Nucleus accumbens (tissue), 56 donors: ENCODE measurements at regions not wholly inside any gene's neighbourhood (a gene's known extent, or its start where the extent isn't known, plus 50 kb on each side); places are given as distances from the start of the nearest gene placed in this dataset.

Experiments
- DNase-seq, 56 donors: peaks; one replicate each; lab custom pipeline; 2025; lab: John Stamatoyannopoulos, UW

DNA sequence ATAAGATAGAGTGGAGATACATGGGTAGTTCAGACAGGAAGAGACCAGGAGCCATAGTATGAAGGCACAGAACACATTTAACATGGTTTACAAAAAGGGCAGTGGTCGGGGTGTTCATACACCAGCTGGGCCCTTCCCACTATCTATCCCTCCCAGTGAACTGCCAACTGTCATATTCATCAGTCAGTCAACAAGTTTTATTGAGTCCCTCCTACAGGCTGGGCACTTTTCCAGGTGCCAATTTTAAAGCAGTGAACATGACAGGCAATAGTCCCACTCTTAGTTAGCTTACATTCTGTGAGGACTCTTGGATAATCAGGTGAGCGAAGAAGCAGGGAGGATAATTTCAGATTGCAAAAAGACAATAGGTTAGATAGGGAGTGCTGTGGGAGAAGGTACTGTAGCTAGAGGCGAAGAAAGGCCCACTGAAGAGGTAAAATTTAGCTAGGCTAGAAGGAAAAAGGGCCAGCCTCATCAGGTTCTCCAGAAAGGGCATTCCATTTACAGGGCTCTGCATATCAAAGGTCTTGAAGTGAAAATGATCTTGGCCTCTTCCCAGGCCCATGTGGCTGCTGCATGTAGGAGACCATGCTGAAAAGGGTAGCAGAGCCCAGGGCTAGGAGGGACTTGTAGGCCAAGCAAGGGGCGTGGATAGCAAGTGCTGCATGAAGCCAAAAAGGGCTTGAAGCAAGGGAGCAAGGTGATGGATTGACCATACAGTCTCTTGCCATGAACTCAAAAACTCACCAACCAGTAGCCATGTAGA, 274.7 kb upstream of the SNX7 start:
- DNase-seq: no peak

DNA sequence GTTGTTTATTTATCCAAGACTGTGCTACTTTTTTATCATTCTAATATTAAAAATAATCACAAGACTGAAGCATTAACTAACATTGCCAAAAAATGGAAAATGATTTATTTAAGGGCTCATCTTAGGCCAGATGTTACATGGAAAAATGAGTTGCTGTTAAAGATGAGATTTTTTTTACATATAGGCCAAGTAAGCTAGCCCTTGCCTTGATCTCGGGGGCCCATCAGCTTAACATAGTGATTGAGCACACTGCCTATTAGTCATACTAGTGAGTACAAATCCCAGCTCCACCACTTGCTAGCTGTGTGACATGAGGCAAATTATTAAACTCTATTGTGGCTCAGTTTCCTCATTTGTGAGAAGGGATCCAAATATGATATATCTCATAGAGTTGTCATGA, 275.9 kb upstream of the SNX7 start:
- DNase-seq: no peak

DNA sequence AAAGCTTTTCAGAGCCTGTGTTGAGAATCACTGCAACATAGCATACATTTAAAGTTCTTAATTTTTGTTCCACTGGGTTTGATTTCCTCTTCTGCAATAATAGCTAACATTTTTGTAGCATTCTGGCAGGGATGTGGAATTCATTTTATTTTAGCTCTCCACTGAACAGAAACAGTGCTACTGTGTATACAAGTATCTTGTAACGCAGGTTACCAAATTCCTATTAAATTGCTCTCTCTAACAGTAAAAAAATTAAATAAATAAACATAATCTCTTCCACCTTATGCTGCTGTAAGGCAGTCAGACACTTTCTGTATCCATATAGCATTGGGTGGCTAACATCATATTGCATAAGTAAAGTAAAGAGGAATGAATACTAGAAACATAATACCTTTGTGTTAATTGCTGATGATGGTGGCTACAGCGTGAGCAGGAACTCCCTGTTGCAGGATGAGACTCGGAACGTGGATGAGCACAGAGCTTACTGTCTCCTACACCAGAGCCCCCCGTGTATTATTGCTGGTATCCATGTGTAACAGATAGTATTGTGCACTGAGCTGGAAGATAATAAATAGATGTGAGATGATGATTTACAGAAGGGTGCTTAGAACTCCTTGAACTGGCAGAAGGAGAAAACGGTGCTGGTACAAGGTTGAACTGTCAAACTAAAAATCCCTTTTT, 276.9 kb upstream of the SNX7 start:
- no peak for DNase-seq

DNA sequence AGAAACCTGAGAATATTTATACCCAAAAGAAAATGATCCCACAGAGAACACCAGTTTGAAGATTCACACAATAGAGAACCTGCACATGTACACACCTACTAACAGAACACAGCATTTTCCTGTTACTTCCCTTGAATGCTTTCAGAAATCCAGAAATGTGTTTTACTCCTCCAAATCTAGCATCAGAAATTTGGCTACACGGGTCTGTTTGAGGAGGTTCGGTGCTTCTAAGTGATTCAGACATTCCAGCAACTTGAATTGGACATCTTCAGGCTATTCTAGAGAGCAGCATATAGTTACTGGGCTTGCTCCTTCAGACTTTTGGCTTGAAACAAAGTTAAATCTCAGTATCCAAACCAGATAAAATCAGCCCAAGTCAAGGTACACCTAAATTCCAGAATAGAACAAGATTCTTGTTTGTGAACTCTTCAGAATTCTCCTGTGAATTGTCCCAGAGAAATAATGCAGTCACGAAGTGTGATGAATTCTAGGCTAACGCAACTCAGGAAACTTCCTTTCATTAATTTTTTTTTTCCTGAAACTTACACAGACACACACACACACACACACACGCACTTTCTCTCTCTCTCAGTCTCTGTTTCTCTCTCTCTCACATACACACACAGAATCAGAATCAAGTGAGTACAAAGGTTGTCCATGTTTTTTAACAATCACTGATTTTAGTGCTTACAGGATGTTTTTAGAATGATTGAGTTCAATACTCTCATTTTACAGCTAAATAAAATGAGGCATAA, 278.4 kb upstream of the SNX7 start:
- DNase-seq: no peak

DNA sequence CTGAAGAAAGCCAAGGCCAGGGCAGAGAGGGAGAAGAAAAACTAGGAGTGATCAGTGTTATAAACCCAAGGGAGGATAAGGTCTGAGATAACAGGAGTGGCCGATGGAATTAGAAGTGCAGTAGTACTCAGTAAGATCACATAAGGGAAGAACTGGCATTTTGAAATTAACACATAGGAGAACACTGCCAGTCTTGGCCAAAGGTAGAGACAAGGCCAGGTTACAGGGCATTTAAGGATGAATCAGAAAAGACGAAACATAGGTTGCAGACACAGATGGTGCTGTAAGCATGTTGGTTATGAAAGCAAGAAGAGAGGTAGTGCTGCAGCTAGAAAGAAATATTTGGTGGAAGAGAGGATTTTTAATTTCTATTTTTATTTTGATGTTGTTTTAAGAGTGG, 278.9 kb upstream of the SNX7 start:
- no peak for DNase-seq

DNA sequence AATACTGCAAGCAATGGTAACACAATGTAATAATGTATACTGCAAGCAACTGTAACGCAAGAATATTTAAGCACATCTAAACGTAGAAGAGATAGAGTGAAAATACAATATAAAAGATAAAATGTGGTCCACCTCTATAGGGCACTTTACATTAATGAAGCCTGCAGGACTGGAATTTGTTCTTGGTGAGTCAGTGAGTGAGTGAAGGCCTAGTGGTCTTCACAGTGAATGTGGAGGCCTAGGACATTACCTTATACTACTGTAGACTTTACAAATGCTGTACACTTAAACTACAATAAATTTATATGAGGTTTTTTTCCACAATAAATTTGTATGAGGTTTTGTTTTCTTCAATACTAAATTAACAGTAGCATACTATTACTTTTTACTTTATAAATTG, 287.4 kb upstream of the SNX7 start:
- no peak for DNase-seq

DNA sequence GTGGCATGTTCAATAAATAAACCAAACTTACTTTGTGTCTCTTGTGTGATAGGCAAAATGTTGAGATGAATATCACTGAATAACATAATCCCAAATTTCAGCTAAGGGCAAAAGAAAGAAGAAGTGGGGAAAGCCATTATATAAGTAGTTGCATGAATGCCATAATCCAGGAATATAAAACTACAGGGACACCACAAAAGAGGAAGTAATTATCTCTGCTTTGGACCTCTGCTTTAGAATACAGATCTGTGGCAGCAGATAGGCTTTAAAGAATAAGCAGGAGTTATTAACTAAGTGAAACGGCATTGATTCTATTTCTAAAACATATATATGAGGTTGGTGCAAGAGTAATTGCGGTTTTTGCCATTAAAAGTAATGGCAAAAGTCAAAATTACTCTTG, 288.5 kb upstream of the SNX7 start:
- no peak for DNase-seq

DNA sequence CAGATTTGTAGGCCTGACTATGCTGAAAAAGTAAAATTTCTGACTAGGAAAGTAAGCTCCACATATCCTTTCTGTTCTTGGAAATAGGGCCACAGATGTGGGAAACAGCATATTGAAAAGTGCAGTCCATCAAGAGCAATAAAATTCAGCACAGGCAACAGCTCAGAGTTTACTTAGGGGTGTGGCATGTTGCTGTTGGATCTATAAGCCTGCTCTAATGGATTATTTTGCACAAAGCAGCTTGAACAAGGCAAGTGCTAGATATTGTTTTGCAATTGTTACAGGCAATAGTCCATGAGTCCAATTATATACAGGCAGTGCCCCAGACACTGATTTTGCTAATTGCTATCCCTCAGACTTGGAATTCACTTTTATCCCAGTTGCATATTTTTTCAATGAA, 289.8 kb upstream of the SNX7 start:
- DNase-seq: no peak

DNA sequence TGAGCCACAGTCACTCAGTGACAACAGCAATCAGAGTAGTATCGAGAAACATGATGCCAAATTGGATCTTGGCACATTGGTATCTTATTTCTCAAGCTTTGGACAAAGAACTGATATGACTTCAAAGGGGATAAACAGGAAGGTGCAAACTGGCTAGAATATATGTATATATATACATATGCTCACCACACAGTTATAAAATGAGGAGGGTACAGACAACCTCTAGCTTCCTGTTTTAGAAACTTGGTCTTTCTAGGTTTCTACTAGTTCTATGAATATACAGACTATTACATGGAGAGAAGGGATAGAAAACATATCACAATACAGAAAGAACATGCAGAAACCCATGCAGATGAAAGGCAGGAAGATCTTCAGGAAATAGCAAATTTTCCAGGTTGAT, 292.1 kb upstream of the SNX7 start:
- no peak for DNase-seq

DNA sequence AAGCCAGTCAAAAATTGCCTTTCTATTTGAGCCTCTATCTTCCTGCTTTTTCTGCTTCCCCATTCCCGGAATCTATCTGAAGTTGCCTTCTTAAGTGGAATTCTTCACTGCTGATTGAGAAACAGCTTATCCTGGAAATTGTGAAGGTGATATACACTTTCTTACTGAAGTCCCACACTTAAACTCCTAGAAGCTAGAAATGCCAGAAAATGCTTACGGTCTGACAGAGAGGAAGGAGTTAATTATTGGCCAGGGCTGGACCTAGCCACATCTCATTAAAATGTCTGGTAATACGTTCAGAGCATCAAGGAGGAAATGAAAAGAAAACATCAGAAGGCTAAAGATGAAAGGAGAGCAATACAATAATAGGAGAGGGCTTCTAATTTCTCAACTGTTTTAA, 292.5 kb upstream of the SNX7 start:
- DNase-seq: no peak

DNA sequence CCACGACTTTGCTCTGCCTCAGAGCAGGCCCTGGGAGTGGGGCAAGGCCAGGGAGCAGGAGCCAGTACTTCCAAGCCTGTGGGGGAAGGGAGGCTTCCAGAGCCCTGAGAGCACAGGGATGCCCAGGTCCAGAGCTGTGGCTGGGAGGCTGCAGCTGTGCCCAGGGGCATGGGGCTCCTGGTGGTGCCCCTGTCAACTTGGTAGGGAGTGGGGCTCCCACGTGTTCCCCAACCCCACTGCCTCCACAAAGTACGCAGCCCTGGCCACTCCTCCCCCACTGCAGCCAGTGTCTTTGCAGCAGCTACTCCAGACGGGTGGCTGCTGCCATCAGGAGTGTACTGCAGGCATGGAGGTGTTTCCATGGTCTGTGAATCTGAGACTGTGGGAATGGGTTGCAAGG, 294.1 kb upstream of the SNX7 start:
- DNase-seq: no peak

DNA sequence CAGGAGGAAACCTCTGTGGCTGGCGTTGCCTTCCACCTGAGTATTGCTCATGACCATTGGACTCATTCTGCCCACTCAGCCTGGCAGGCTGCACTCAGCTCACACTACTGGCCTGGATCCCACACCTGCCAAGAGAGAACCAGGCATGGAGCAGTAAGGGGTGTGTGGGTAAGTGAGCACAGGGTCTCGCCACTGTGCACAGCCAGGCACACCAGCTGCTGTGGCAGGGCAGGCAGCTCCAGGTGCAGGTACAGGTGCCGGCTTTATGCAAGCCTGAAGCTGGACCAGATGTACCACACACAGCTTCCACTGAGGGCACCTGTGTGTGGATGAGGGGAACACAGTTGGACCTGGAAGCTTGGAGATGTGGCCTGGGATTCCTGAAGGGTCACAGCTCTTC, 295.2 kb upstream of the SNX7 start:
- DNase-seq: no peak

DNA sequence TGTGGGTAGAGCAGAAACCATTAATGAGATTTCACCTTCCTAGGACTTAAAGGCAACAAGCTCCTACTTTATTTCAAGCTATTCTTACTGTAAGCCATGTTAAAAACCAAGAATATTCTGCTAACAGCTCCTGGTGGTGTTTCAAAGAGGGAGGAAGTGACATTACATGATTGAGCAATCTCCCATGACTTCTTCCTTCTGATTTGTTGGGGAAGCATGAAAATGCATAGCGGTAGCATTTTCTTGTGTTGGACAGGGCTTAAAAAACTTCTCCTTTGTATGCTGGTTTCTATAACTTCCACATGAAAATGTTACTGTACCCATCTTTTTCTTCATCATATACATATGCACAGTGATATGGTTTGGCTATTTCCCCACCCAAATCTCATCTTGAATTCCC, 297.0 kb upstream of the SNX7 start:
- DNase-seq: no peak

DNA sequence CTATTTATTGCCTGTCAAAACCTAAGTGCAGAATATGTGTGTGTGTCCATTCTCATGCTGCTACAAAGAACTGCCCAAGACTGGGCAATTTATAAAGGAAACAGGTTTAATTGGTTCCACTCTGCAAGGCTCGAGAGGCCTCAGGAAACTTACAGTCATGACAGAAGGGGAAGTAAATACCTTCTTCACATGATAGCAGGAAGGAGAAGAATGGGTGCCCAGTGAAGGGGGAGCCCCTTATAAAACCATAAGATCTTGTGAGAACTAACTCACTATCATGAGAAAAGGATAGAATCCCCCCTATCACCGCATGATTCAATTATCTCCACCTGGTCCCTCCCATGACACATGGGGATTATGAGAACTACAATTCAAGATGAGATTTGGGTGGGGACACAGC, 300.7 kb upstream of the SNX7 start:
- no peak for DNase-seq

DNA sequence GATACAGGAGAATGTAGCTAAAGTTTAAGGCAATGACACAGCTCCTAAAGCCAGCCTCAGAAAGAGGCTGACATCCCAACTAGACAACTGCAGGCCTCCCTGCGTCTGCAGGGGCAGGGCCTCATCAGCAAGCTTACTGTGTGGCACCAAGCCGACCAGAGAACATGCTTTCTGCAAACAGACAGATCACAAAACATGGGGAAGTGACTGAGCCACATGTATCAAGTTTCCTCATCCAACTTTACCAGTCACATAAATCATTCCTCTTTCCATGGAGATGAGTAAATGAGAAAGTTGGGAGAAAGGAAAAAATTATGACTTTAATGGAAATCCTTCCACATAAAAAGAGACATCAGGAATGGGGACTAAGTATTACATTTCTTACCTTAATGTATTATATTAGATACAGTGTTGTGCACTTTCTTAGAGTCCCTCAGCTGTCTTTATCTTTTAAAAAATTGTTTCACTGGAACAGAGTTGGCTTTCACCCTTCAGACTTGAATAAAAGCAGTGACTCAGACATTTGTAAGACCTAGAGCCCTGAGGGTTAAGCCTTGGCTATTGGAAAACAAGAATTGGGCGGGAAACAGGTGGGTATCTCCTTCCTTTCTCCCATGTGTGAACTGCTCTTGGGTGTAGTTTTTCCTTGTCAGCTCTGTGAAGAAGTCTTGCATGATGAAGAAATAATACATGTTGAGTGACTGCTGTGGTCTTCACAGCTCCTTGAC, 305.7 kb upstream of the SNX7 start:
- DNase-seq: no peak

DNA sequence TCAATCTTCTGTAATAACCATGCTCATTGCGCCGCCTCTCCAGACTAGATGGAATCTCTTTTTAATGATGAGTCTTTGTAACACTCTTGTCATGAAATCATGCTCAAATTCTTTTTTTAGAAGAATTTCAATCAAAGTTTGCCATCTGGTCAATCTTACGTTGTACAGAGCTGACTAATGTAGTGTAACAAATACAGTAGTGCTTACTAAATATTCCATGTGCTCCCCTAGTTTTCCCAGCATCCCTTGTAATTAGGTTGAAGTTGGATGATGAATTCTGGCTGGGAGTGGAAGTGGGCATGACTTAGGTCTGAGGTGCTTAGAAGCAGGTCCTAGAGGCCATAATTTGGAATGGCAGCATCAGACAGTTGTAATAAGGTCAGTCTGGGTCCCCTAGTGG, 309.1 kb upstream of the SNX7 start:
- DNase-seq: no peak

DNA sequence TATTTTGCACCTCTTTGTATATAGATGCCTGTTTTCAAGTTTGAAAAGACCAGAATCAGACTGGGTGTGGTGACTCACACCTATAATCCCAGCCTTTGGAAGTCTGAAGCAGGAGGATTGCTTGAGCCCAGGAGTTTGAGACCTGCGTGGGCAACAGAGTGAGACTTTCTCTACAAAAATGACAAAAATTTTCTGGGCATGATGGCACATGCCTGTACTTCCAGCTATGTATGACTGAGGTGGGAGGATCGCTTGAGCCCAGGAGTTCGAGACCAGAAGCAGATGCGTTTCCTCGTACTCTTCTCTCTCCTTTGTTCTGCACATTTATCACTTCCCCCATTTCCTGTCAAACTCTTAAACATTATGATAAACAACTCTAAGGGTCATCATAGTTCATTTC, 310.0 kb upstream of the SNX7 start:
- DNase-seq: no peak

DNA sequence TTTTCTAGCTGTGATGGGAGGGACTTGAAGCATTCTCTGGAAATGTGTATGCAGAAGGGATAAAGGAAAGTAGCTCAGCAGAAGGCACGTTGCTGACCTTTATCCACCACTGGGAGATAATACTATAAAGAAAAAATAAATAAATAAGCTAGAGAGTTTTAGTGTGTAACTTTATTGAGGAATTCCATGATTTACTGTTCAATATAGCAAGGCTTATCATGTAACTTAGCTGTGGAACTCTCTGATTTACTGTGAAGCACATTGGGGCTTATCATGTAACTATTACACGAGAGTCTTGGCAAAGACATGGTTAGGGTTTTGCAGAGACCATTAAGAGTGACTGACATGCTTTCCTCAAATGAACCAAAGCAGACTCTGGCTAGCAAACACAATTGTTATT, 316.1 kb upstream of the SNX7 start:
- no peak for DNase-seq

DNA sequence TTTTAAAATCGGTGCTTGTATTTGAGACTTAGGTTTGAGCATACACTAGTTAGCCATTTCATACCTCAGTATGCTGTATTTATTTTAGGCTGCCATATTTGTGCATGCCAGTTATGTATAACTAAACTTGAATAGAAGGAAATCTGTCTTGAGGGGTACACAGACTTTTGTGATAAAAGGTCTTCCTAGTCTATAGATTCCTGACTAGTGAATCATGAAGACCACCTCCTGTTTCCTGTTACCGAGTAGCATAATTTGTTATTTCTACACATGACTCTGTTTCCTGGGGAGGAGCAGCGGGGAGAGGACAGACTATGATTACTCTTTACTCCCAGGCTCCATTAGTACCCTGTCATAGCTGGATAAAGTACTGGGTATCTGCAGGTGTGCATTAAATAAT, 316.8 kb upstream of the SNX7 start:
- no peak for DNase-seq

DNA sequence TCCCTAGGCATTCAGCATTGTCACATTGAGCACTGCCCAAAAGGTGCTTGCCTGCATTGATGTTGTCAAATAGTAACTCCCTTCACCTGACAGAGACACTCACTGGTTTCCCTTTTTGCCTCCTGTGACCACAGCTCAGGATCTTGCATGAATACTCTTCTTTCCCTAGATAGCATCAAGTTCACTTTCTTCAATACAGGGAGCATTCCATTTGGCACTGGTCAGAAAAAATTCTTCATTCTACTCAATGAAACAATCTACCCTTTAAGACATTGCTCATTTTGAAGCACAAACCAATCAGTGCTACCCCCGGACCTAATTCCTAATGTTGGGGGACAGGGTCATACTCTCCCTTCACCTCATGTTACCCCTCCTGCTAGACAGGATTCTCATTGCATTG, 319.0 kb upstream of the SNX7 start:
- no peak for DNase-seq

DNA sequence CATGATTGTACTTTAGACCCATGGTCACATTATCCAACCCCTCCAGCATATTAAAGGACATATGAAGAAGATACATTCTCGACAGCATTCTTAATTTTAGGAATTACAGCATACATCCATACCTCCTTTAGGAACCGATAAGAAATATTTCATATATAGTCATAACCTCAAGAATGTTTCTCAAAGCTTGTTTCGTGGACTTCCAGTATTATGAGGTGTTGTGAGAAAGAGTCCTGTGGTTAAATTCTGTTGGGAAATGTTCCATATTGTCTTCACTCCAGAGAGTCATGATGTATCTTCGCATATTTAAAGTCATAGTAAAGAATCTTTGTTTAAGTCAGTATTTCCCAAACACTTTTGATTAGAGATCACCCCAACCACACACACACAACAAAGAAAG, 321.0 kb upstream of the SNX7 start:
- no peak for DNase-seq
